ENCODE measurements at regions not wholly inside any gene's neighbourhood (a gene's known extent, or its start where the extent isn't known, plus 50 kb on each side); places are given as distances from the start of the nearest gene placed in this dataset.

GRCh38 chr14:98278800-98279199 is 993.2 kb downstream of the BCL11B start:
- DNase-seq, result no peak

GRCh38 chr14:98280436-98280835 is 991.6 kb downstream of the BCL11B start:
- no peak for DNase-seq

- no peak for DNase-seq
Observed at GRCh38 chr14:98288825-98289224, 983.2 kb downstream of the BCL11B start.

GRCh38 chr14:98290596-98290995 is 981.4 kb downstream of the BCL11B start:
- no peak for DNase-seq

- DNase-seq, result no peak
Observed at GRCh38 chr14:98292191-98292590, 979.8 kb downstream of the BCL11B start.

GRCh38 chr14:98293576-98293975 is 978.4 kb downstream of the BCL11B start:
- DNase-seq, result no peak

GRCh38 chr14:98296895-98297294 is 975.1 kb downstream of the BCL11B start:
- no peak for DNase-seq

GRCh38 chr14:98297567-98297966 is 974.4 kb downstream of the BCL11B start:
- DNase-seq, result no peak

GRCh38 chr14:98298481-98299244 is 973.3 kb downstream of the BCL11B start:
- no peak for DNase-seq

- no peak for DNase-seq
Observed at GRCh38 chr14:98301681-98302080, 970.3 kb downstream of the BCL11B start.

GRCh38 chr14:98304574-98304973 is 967.4 kb downstream of the BCL11B start:
- DNase-seq, result no peak

- no peak for DNase-seq
Observed at GRCh38 chr14:98309591-98309990, 962.4 kb downstream of the BCL11B start.

GRCh38 chr14:98312006-98312405 is 960.0 kb downstream of the BCL11B start:
- DNase-seq, result no peak

- DNase-seq, result no peak
Observed at GRCh38 chr14:98321841-98322240, 950.2 kb downstream of the BCL11B start.

- DNase-seq, result no peak
Observed at GRCh38 chr14:98323836-98324235, 948.2 kb downstream of the BCL11B start.

- DNase-seq, result no peak
Observed at GRCh38 chr14:98325761-98326160, 946.2 kb downstream of the BCL11B start.

- no peak for DNase-seq
Observed at GRCh38 chr14:98328496-98328895, 943.5 kb downstream of the BCL11B start.

- no peak for DNase-seq
Observed at GRCh38 chr14:98334186-98334585, 937.8 kb downstream of the BCL11B start.

- no peak for DNase-seq
Observed at GRCh38 chr14:98341211-98341610, 930.8 kb downstream of the BCL11B start.

- no peak for DNase-seq
Observed at GRCh38 chr14:98345161-98345560, 926.8 kb downstream of the BCL11B start.

GRCh38 chr14:98347686-98348085 is 924.3 kb downstream of the BCL11B start:
- no peak for DNase-seq

GRCh38 chr14:98348505-98348904 is 923.5 kb downstream of the BCL11B start:
- DNase-seq, result no peak

- no peak for DNase-seq
Observed at GRCh38 chr14:98350213-98350612, 921.8 kb downstream of the BCL11B start.

- no peak for DNase-seq
Observed at GRCh38 chr14:98364961-98365360, 907.0 kb downstream of the BCL11B start.

- no peak for DNase-seq
Observed at GRCh38 chr14:98366429-98366828, 905.6 kb downstream of the BCL11B start.

Data from NCI-H446 treated with DMSO at 0.1 percent for 48 hours (cell line).